ENCODE measurements at regions not wholly inside any gene's neighbourhood (a gene's known extent, or its start where the extent isn't known, plus 50 kb on each side); places are given as distances from the start of the nearest gene placed in this dataset.

DNA sequence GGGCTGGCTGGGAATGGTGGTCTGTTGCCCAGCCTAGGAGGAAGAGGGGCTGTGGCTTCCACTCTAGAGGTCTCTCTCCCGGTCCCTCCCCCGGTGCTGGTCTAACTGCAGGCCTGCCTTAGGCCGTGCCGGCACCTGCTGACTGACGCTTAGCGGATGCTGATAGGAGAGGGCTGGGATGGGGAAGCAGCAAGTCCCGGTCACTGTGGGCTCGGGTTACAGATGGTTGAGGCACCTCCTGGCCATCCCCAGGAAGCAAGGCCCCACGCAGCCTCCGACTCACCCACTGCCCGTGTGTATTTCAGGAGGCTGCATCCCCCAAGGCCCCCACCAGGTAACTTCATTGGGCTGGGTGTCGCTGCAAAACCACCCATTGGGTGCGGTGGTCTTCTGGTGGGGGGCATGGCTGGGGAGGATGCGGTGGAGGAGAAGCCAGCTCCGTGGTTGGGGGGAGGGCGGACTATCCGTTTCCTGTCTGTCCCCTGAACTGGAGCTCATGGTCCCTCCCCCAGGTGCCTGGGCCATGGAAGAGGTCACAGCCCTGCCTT lies 278.9 kb downstream of the SEC14L1 start:
- TF ChIP-seq EZH2phosphoT487 (conservative IDR thresholded peaks at IDR 0.05; ENCODE audit: low read length): no peak
- no peak for TF ChIP-seq CTCF (IDR thresholded peaks at IDR 0.05; ENCODE audit: insufficient read depth, low read length, poor library complexity, severe bottlenecking)
- H3K9ac ChIP-seq (ENCODE audit: low read length): no peak overlapping the region
- no peak overlapping the region for H2AFZ ChIP-seq (ENCODE audit: low read depth, low read length, severe bottlenecking)
- no peaks in the 10 kb centered on the region for H3K9me2 ChIP-seq (replicated peaks; ENCODE audit: insufficient read depth, low read length)
- no peaks in the 10 kb centered on the region for H3K79me2 ChIP-seq (ENCODE audit: insufficient read depth, low read length)
- H4K20me1 ChIP-seq (ENCODE audit: low read depth, low read length): no peaks in the 10 kb centered on the region
- H3F3A ChIP-seq (ENCODE audit: insufficient read depth): no peaks in the 10 kb centered on the region
- no peak overlapping the region for H3K27ac ChIP-seq (ENCODE audit: low read depth, low read length)
- no peaks in the 10 kb centered on the region for H3K9me3 ChIP-seq (ENCODE audit: insufficient read depth, low read length)
- no peaks in the 10 kb centered on the region for H3K27me3 ChIP-seq (ENCODE audit: low read length)
- no peaks in the 10 kb centered on the region for H3K36me3 ChIP-seq (ENCODE audit: low read length)
- H3K4me3 ChIP-seq (ENCODE audit: insufficient read depth, low read length, poor library complexity, severe bottlenecking): no peak overlapping the region
- H3K4me2 ChIP-seq (ENCODE audit: low read depth, low read length, poor library complexity, severe bottlenecking): no peak overlapping the region

DNA sequence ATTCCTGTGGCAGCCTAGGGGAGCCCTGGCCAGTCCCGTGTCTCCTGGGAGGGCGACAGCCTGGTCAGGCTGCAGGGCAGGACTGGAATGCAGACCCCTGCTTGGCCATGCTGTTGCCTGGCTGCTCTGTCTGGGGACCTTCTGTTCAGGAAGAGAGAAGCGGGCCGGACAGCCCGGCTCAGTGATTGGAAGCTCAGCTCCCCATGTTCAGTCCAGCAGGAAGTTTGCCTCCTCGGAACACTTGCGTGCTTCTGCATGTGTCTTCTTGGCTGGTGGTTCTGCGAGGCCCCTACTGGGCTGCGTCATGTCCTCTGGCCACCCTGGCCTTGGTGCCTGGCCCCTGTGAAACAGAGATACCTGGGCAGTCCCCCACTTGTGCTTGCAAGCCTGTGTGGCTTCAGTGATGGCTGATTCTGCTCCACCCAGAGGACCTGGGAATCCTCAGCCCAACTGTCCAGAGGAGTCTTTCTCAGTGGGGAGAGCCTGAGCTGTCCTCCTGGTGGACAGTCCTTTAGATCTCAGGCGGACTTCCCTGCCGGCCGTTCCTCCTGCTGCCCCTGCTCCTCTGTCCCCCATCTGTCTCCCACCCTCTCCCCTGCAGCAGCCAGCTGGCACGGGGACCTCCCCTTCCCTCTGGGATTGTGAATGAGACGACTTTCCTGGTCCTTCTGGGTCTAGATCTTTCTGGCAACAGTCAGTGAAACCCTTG lies 279.5 kb downstream of the SEC14L1 start:
- Histone ChIP-seq H3K4me3 (ENCODE audit: insufficient read depth, low read length, poor library complexity, severe bottlenecking) (no peak overlapping the region), H3K9me3 (ENCODE audit: insufficient read depth, low read length) (no peaks in the 10 kb centered on the region), H2AFZ (ENCODE audit: low read depth, low read length, severe bottlenecking) (no peak overlapping the region), H4K20me1 (ENCODE audit: low read depth, low read length) (no peaks in the 10 kb centered on the region), H3K27me3 (ENCODE audit: low read length) (no peaks in the 10 kb centered on the region), H3K27ac (ENCODE audit: low read depth, low read length) (no peak overlapping the region), H3K9ac (ENCODE audit: low read length) (no peak overlapping the region), H3K36me3 (ENCODE audit: low read length) (no peaks in the 10 kb centered on the region), H3F3A (ENCODE audit: insufficient read depth) (no peaks in the 10 kb centered on the region), H3K9me2 (replicated peaks; ENCODE audit: insufficient read depth, low read length) (no peaks in the 10 kb centered on the region), H3K79me2 (ENCODE audit: insufficient read depth, low read length) (no peaks in the 10 kb centered on the region), H3K4me2 (ENCODE audit: low read depth, low read length, poor library complexity, severe bottlenecking) (no peak overlapping the region)
- no peak for TF ChIP-seq EZH2phosphoT487 (conservative IDR thresholded peaks at IDR 0.05; ENCODE audit: low read length)
- no peak for TF ChIP-seq CTCF (IDR thresholded peaks at IDR 0.05; ENCODE audit: insufficient read depth, low read length, poor library complexity, severe bottlenecking)

DNA sequence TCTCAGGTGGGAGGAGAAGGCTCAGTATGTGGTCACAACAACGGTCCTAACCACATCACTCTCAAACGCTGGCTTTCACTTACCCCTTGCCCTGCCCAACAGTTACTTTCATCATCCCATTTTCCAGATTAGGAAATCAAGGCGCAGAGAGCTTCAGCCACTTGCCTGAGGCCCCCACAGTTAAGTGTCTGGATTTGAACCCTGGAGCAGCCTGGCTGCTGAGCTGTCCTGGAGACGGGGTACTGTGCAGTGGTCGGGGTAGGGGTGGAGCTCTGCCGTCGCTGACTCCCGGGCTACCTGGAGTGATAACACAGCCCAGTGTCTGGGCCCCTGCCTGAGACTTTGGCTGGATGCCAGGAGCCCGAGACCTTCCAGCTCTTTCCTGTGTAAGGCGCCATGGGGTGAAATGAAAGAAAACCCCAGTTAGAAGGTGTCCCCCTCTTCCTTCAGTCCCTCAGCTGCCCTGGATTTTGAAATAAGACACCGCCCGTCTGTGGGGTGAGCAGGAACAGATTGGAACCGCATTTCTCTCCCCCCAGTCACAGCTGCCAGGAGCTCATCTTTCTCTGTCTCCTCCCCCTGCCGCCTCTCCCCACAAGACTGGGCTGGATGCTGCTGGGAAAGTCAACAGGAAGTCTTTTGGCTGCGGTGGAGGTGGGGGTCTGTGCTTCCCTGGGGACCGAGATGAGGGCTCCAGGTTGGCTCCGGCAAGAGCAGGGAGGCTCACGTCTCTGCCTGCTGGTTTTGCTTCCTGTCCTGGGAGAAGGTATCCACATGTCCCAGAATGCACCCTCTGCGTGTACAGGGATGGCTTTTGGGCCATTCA lies 280.2 kb downstream of the SEC14L1 start:
- H3K27ac ChIP-seq (ENCODE audit: low read depth, low read length): no peak overlapping the region
- H3K79me2 ChIP-seq (ENCODE audit: insufficient read depth, low read length): no peaks in the 10 kb centered on the region
- no peak for TF ChIP-seq EZH2phosphoT487 (conservative IDR thresholded peaks at IDR 0.05; ENCODE audit: low read length)
- no peak for TF ChIP-seq CTCF (IDR thresholded peaks at IDR 0.05; ENCODE audit: insufficient read depth, low read length, poor library complexity, severe bottlenecking)
- H3K36me3 ChIP-seq (ENCODE audit: low read length): no peaks in the 10 kb centered on the region
- no peak overlapping the region for H3K4me3 ChIP-seq (ENCODE audit: insufficient read depth, low read length, poor library complexity, severe bottlenecking)
- no peaks in the 10 kb centered on the region for H3K9me3 ChIP-seq (ENCODE audit: insufficient read depth, low read length)
- no peaks in the 10 kb centered on the region for H3K27me3 ChIP-seq (ENCODE audit: low read length)
- no peaks in the 10 kb centered on the region for H3K9me2 ChIP-seq (replicated peaks; ENCODE audit: insufficient read depth, low read length)
- H3F3A ChIP-seq (ENCODE audit: insufficient read depth): no peaks in the 10 kb centered on the region
- no peak overlapping the region for H3K4me2 ChIP-seq (ENCODE audit: low read depth, low read length, poor library complexity, severe bottlenecking)
- H2AFZ ChIP-seq (ENCODE audit: low read depth, low read length, severe bottlenecking): no peak overlapping the region
- no peaks in the 10 kb centered on the region for H4K20me1 ChIP-seq (ENCODE audit: low read depth, low read length)
- H3K9ac ChIP-seq (ENCODE audit: low read length): no peak overlapping the region
